CD14-positive monocyte (primary cell): ENCODE measurements at regions not wholly inside any gene's neighbourhood (a gene's known extent, or its start where the extent isn't known, plus 50 kb on each side); places are given as distances from the start of the nearest gene placed in this dataset.

Experiments used
- DNase-seq, 3 donors: peaks; one replicate each; pipeline ENCODE4 v3.0.0-alpha.2; 2011 to 2022
- H2AFZ ChIP-seq: 2 replicates; pipeline ENCODE4 v1.6.0; 2012; ENCODE audit warnings: mild to moderate bottlenecking, low read depth, low read length, inconsistent platforms; ENCODE audit not compliant: insufficient read depth, poor library complexity, severe bottlenecking
- H3K27ac ChIP-seq, 2 donors: 1 replicate in 1 of 2; 2 replicates in 1 of 2; pipeline ENCODE4 v1.5.1; 2012 to 2013; ENCODE audit warnings: low read length in 2 of 2, control low read depth in 1 of 2, inconsistent platforms in 1 of 2, low read depth in 1 of 2, mild to moderate bottlenecking in 1 of 2
- H3K27me3 ChIP-seq, 2 donors: one replicate each; pipeline versions ENCODE4 v1.6.0 to v1.6.1; 2011 to 2013; ENCODE audit warnings: low read length in 2 of 2; ENCODE audit not compliant: control insufficient read depth in 2 of 2, insufficient read depth in 2 of 2
- H3K36me3 ChIP-seq, 2 donors: replicated peaks in 1 of 2; 1 replicate in 1 of 2; 2 replicates in 1 of 2; pipeline versions ENCODE4 v1.5.1 to v1.6.1; 2012 to 2013; ENCODE audit warnings: low read length in 2 of 2, control low read depth in 1 of 2, inconsistent platforms in 1 of 2, mild to moderate bottlenecking in 1 of 2; ENCODE audit not compliant: insufficient read depth in 2 of 2, control insufficient read depth in 1 of 2
- H3K4me1 ChIP-seq, 2 donors: 1 replicate in 1 of 2; 2 replicates in 1 of 2; pipeline versions ENCODE4 v1.5.1 to v1.6.1; 2012 to 2013; ENCODE audit warnings: low read length in 2 of 2, control low read depth in 1 of 2, inconsistent platforms in 1 of 2, mild to moderate bottlenecking in 1 of 2, moderate library complexity in 1 of 2; ENCODE audit not compliant: insufficient read depth in 2 of 2, control insufficient read depth in 1 of 2
- H3K4me2 ChIP-seq: replicated peaks from 2 replicates; pipeline ENCODE3; 2012; ENCODE audit warnings: low read length, moderate library complexity, mild to moderate bottlenecking; ENCODE audit not compliant: poor library complexity, severe bottlenecking; ENCODE audit errors: extremely low read depth
- H3K4me3 ChIP-seq, 3 experiments: fragments of 200-600 bp in 1 of 3; sonication (generic) in 1 of 3; replicated peaks in 1 of 3; 1 replicate in 2 of 3; 2 replicates in 1 of 3; pipeline ENCODE4 v1.5.1; 2011 to 2013; ENCODE audit warnings: low read length in 3 of 3, mild to moderate bottlenecking in 3 of 3, control low read depth in 2 of 3, low read depth in 2 of 3, inconsistent platforms in 1 of 3, moderate library complexity in 1 of 3
- H3K79me2 ChIP-seq: 2 replicates; pipeline ENCODE4 v1.6.0; 2012; ENCODE audit warnings: mild to moderate bottlenecking, control low read depth, inconsistent platforms, low read length, moderate library complexity; ENCODE audit not compliant: insufficient read depth
- H3K9ac ChIP-seq: 2 replicates; pipeline ENCODE4 v1.6.0; 2017; ENCODE audit warnings: low read length, mild to moderate bottlenecking; ENCODE audit not compliant: insufficient read depth, poor library complexity, severe bottlenecking
- H3K9me3 ChIP-seq, 2 donors: replicated peaks in 1 of 2; 1 replicate in 1 of 2; 2 replicates in 1 of 2; pipeline versions ENCODE4 v1.5.1 to v1.6.1; 2012 to 2013; ENCODE audit warnings: low read length in 2 of 2, control low read depth in 1 of 2; ENCODE audit not compliant: control insufficient read depth in 1 of 2, insufficient read depth in 1 of 2
- H4K20me1 ChIP-seq: 2 replicates; pipeline ENCODE4 v1.6.0; 2012; ENCODE audit warnings: mild to moderate bottlenecking, low read length, control low read depth, moderate library complexity; ENCODE audit not compliant: insufficient read depth
- H3K27ac Mint-ChIP-seq, 7 donors: one replicate each; pipeline ENCODE4 v1.8.0; 2020; ENCODE audit warnings: mild to moderate bottlenecking in 7 of 7, mixed read lengths in 7 of 7, moderate library complexity in 6 of 7, inconsistent platforms in 2 of 7
- H3K27me3 Mint-ChIP-seq, 3 donors: one replicate each; pipeline ENCODE4 v1.8.0; 2021 to 2022; ENCODE audit warnings: low read depth in 3 of 3, mild to moderate bottlenecking in 3 of 3, mixed read lengths in 3 of 3, moderate library complexity in 3 of 3, inconsistent platforms in 1 of 3
- H3K36me3 Mint-ChIP-seq, 2 donors: one replicate each; pipeline ENCODE4 v1.8.0; 2020; ENCODE audit warnings: mixed read lengths in 2 of 2, inconsistent platforms in 1 of 2, mild to moderate bottlenecking in 1 of 2
- H3K4me1 Mint-ChIP-seq: one replicate; pipeline ENCODE4 v1.8.0; 2020; ENCODE audit warnings: mild to moderate bottlenecking, mixed read lengths
- H3K4me3 Mint-ChIP-seq, 2 donors: one replicate each; pipeline ENCODE4 v1.8.0; 2020; ENCODE audit warnings: mild to moderate bottlenecking in 2 of 2, mixed read lengths in 2 of 2, moderate library complexity in 1 of 2
- H3K9me3 Mint-ChIP-seq, 7 donors: one replicate each; pipeline ENCODE4 v1.8.0; 2020 to 2022; ENCODE audit warnings: mixed read lengths in 7 of 7, mild to moderate bottlenecking in 6 of 7, moderate library complexity in 6 of 7, inconsistent platforms in 2 of 7
- WGBS: methylation state at CpG from one replicate; pipeline ENCODE4 v1.1.5; 2013; ENCODE audit warnings: missing lambda C conversion rate; ENCODE audit not compliant: insufficient coverage; 5-methylcytosine and 5-hydroxymethylcytosine counted together
- intact Hi-C, 2 donors: fragments of 100-400 bp; cut with micrococcal nuclease; formaldehyde crosslinking; loops; one replicate each; pipeline versions ENCODE4 v1.15.0 to v1.15.1; 2023
- TF ChIP-seq, protein P1 (sequence below): fragments of 200-600 bp; IDR thresholded peaks from one replicate; pipeline ENCODE4 v1.8.0; 2022; ENCODE audit warnings: antibody characterized with exemption, mild to moderate bottlenecking

DNA sequence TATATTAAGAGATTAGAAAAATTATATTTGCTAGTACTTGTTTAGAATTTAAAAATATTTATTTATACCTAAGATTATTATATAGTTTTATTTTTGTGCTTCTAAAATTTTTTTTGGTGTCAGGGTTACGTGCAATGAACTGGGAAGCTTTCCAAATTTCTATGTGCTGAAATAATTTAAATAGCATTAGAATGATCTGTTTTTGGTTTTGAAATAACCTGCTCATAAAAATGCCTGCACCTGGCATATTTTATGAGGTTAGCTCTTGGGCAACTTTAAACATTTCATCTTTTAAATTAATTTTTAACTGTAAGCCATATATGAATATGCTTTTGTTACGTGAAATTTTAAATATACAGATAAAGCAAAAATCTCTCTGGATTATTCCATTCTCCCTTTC is 482.5 kb downstream of the GLRX3 start:
- no peaks in the 10 kb centered on the region for H3K9me3 ChIP-seq
- no peaks in the 10 kb centered on the region for H3K4me1 Mint-ChIP-seq
- H3K27me3 Mint-ChIP-seq, result peaks cover 2 to 9% (median 8%) of the 10 kb centered on the region in 3 donors
- no CpG with 5 or more reads among the region's 2 CpGs for WGBS
- no peaks in the 10 kb centered on the region for H3K4me1 ChIP-seq
- no peak overlapping the region for H2AFZ ChIP-seq
- H3K36me3 ChIP-seq, result no peaks in the 10 kb centered on the region
- no peak overlapping the region for H3K4me3 ChIP-seq
- no peak overlapping the region for H3K4me2 ChIP-seq
- H3K36me3 Mint-ChIP-seq, result no peaks in the 10 kb centered on the region
- no peak overlapping the region for H3K4me3 Mint-ChIP-seq
- DNase-seq, result no peak
- TF ChIP-seq, protein P1, sequence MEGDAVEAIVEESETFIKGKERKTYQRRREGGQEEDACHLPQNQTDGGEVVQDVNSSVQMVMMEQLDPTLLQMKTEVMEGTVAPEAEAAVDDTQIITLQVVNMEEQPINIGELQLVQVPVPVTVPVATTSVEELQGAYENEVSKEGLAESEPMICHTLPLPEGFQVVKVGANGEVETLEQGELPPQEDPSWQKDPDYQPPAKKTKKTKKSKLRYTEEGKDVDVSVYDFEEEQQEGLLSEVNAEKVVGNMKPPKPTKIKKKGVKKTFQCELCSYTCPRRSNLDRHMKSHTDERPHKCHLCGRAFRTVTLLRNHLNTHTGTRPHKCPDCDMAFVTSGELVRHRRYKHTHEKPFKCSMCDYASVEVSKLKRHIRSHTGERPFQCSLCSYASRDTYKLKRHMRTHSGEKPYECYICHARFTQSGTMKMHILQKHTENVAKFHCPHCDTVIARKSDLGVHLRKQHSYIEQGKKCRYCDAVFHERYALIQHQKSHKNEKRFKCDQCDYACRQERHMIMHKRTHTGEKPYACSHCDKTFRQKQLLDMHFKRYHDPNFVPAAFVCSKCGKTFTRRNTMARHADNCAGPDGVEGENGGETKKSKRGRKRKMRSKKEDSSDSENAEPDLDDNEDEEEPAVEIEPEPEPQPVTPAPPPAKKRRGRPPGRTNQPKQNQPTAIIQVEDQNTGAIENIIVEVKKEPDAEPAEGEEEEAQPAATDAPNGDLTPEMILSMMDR, result no peak
- intact Hi-C loops, result no loop called here
- H3K27ac ChIP-seq, result no peak overlapping the region
- no peaks in the 10 kb centered on the region for H3K79me2 ChIP-seq
- H3K27ac Mint-ChIP-seq, result no peak overlapping the region
- peaks cover 0 to 6% (median 2%) of the 10 kb centered on the region in 7 donors for H3K9me3 Mint-ChIP-seq
- H4K20me1 ChIP-seq, result no peaks in the 10 kb centered on the region
- H3K9ac ChIP-seq, result no peak overlapping the region
- H3K27me3 ChIP-seq, result no peaks in the 10 kb centered on the region

DNA sequence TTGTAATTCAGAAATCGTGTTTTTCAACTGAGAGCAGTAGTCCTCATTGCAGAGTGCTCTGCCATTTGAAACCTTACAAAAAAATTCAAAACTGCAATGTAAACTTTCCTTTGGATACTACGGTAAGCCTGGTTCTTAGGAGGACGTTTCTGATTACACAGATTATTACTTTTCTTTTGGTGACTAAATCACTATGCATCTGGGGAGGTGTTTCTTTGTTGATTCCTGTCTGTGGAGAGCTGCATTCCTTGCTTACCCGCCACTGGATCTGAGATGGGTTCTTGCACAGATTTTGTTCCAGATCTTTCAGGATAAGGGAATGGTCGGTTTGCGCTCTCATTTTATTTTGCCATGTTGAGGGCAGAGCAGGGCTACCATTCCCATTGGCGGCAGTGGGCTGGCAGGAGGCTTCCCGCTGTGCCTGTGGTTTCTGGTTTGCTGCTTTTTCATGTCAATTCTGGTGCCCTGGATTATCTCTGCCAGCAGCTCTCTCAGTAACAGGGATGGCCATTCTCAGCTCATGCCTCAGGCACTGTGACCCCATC is 485.1 kb downstream of the GLRX3 start:
- H3K4me3 Mint-ChIP-seq, result no peak overlapping the region
- H3K9me3 ChIP-seq, result no peaks in the 10 kb centered on the region
- no peak overlapping the region for H3K27ac Mint-ChIP-seq
- no peaks in the 10 kb centered on the region for H3K4me1 ChIP-seq
- no peaks in the 10 kb centered on the region for H4K20me1 ChIP-seq
- no peak overlapping the region for H3K4me2 ChIP-seq
- H3K4me3 ChIP-seq, result no peak overlapping the region
- peaks cover 0 to 7% (median 4%) of the 10 kb centered on the region in 3 donors for H3K27me3 Mint-ChIP-seq
- H3K9ac ChIP-seq, result no peak overlapping the region
- H3K4me1 Mint-ChIP-seq, result no peaks in the 10 kb centered on the region
- H3K79me2 ChIP-seq, result no peaks in the 10 kb centered on the region
- intact Hi-C loops, result no loop called here
- WGBS, result 78% methylated on average over 6 of the region's 8 CpGs
- H3K36me3 ChIP-seq, result no peaks in the 10 kb centered on the region
- no peaks in the 10 kb centered on the region for H3K27me3 ChIP-seq
- TF ChIP-seq, protein P1, result no peak
- no peak overlapping the region for H2AFZ ChIP-seq
- H3K9me3 Mint-ChIP-seq, result peaks cover 0 to 10% (median 4%) of the 10 kb centered on the region in 7 donors
- no peak for DNase-seq
- H3K36me3 Mint-ChIP-seq, result no peaks in the 10 kb centered on the region
- no peak overlapping the region for H3K27ac ChIP-seq
